ENCODE measurements at regions not wholly inside any gene's neighbourhood (a gene's known extent, or its start where the extent isn't known, plus 50 kb on each side); places are given as distances from the start of the nearest gene placed in this dataset.

- Histone ChIP-seq H2AK5ac (ENCODE audit: low read depth, low read length) (no peak overlapping the region), H2AFZ (ENCODE audit: low read length) (no peak overlapping the region)
Observed at GRCh38 chr1:60229821-60230220, 156.3 kb upstream of the C1orf87 start.

GRCh38 chr1:60228041-60228491, 154.5 kb upstream of the C1orf87 start:
- Histone ChIP-seq H3K27ac (replicated peaks; ENCODE audit: low read length) (no peak overlapping the region), H4K8ac (ENCODE audit: low read depth, low read length) (no peak overlapping the region), H3K4ac (ENCODE audit: low read length) (no peak overlapping the region), H4K91ac (ENCODE audit: low read depth, low read length, poor library complexity) (no peak overlapping the region), H3K18ac (ENCODE audit: low read length) (no peak overlapping the region), H3K4me2 (ENCODE audit: insufficient read depth, low read length, poor library complexity, severe bottlenecking) (no peak overlapping the region), H3K9me3 (replicated peaks in 1 of 2; ENCODE audit: control insufficient read depth in 2 of 2, insufficient read depth in 1 of 2, low read depth in 1 of 2, low read length in 2 of 2) (peaks cover 0 to 2% of the 10 kb centered on the region in 2 donors), H2BK15ac (ENCODE audit: low read length) (no peak overlapping the region), H2AFZ (ENCODE audit: low read length) (no peak overlapping the region), H3K79me1 (ENCODE audit: low read depth, low read length) (no peaks in the 10 kb centered on the region), H3K9ac (ENCODE audit: low read depth, low read length, poor library complexity) (no peak overlapping the region), H3K36me3 (replicated peaks in 1 of 2; ENCODE audit: control insufficient read depth in 2 of 2, insufficient read depth in 2 of 2, low read length in 2 of 2) (no peaks in the 10 kb centered on the region), H2BK12ac (ENCODE audit: low read length) (no peak overlapping the region), H3K4me1 (ENCODE audit: control insufficient read depth in 2 of 2, insufficient read depth in 1 of 2, low read depth in 1 of 2, low read length in 2 of 2) (no peaks in the 10 kb centered on the region), H2AK5ac (ENCODE audit: low read depth, low read length) (no peak overlapping the region), H2BK120ac (ENCODE audit: low read depth, low read length) (no peak overlapping the region), H3K4me3 (ENCODE audit: low read length in 2 of 2) (no peak overlapping the region), H2BK5ac (ENCODE audit: low read length) (no peak overlapping the region), H3K27me3 (ENCODE audit: control insufficient read depth in 3 of 3, insufficient read depth in 3 of 3, low read depth in 1 of 3, low read length in 3 of 3) (no peaks in the 10 kb centered on the region), H3K23ac (ENCODE audit: low read depth, low read length, poor library complexity) (no peak overlapping the region), H3K14ac (ENCODE audit: low read length) (no peak overlapping the region)
- DNase-seq (ENCODE audit: low spot score) = no peak
- WGBS, 2 donors (ENCODE audit: extremely low coverage in 2 of 2, insufficient read length in 2 of 2, insufficient replicate concordance in 1 of 2) = no CpG with 5 or more reads among the region's 1 CpG

More at GRCh38 chr1:60229821-60230220, 156.3 kb upstream of the C1orf87 start:
- no peak overlapping the region for H3K27ac ChIP-seq (replicated peaks; ENCODE audit: low read length)
- H4K91ac ChIP-seq (ENCODE audit: low read depth, low read length, poor library complexity) = no peak overlapping the region
- no peak overlapping the region for H2BK15ac ChIP-seq (ENCODE audit: low read length)
- H4K8ac ChIP-seq (ENCODE audit: low read depth, low read length) = no peak overlapping the region
- no peak overlapping the region for H3K9ac ChIP-seq (ENCODE audit: low read depth, low read length, poor library complexity)
- no peak for DNase-seq (ENCODE audit: low spot score)
- H3K4me1 ChIP-seq (ENCODE audit: control insufficient read depth in 2 of 2, insufficient read depth in 1 of 2, low read depth in 1 of 2, low read length in 2 of 2) = no peaks in the 10 kb centered on the region
- H2BK12ac ChIP-seq (ENCODE audit: low read length) = no peak overlapping the region
- no peak overlapping the region for H3K18ac ChIP-seq (ENCODE audit: low read length)
- H3K27me3 ChIP-seq (ENCODE audit: control insufficient read depth in 3 of 3, insufficient read depth in 3 of 3, low read depth in 1 of 3, low read length in 3 of 3) = no peaks in the 10 kb centered on the region
- H3K4me2 ChIP-seq (ENCODE audit: insufficient read depth, low read length, poor library complexity, severe bottlenecking) = no peak overlapping the region
- H3K4ac ChIP-seq (ENCODE audit: low read length) = no peak overlapping the region
- no peaks in the 10 kb centered on the region for H3K79me1 ChIP-seq (ENCODE audit: low read depth, low read length)
- H3K4me3 ChIP-seq (ENCODE audit: low read length in 2 of 2) = no peak overlapping the region
- no peak overlapping the region for H3K14ac ChIP-seq (ENCODE audit: low read length)
- no peak overlapping the region for H2BK120ac ChIP-seq (ENCODE audit: low read depth, low read length)
- no peaks in the 10 kb centered on the region for H3K36me3 ChIP-seq (replicated peaks in 1 of 2; ENCODE audit: control insufficient read depth in 2 of 2, insufficient read depth in 2 of 2, low read length in 2 of 2)
- H2BK5ac ChIP-seq (ENCODE audit: low read length) = no peak overlapping the region
- H3K9me3 ChIP-seq (replicated peaks in 1 of 2; ENCODE audit: control insufficient read depth in 2 of 2, insufficient read depth in 1 of 2, low read depth in 1 of 2, low read length in 2 of 2) = peaks cover 0 to 2% of the 10 kb centered on the region in 2 donors
- no peak overlapping the region for H3K23ac ChIP-seq (ENCODE audit: low read depth, low read length, poor library complexity)

GRCh38 chr1:60227601-60228000, 154.0 kb upstream of the C1orf87 start:
- H3K9me3 ChIP-seq (replicated peaks in 1 of 2; ENCODE audit: control insufficient read depth in 2 of 2, insufficient read depth in 1 of 2, low read depth in 1 of 2, low read length in 2 of 2) = peaks cover 0 to 2% of the 10 kb centered on the region in 2 donors
- H3K23ac ChIP-seq (ENCODE audit: low read depth, low read length, poor library complexity) = no peak overlapping the region
- H2BK5ac ChIP-seq (ENCODE audit: low read length) = no peak overlapping the region
- H3K4me3 ChIP-seq (ENCODE audit: low read length in 2 of 2) = no peak overlapping the region
- no peaks in the 10 kb centered on the region for H3K36me3 ChIP-seq (replicated peaks in 1 of 2; ENCODE audit: control insufficient read depth in 2 of 2, insufficient read depth in 2 of 2, low read length in 2 of 2)
- no peak overlapping the region for H2BK120ac ChIP-seq (ENCODE audit: low read depth, low read length)
- H2AFZ ChIP-seq (ENCODE audit: low read length) = no peak overlapping the region
- no peaks in the 10 kb centered on the region for H3K79me1 ChIP-seq (ENCODE audit: low read depth, low read length)
- no peak overlapping the region for H3K27ac ChIP-seq (replicated peaks; ENCODE audit: low read length)
- H4K91ac ChIP-seq (ENCODE audit: low read depth, low read length, poor library complexity) = no peak overlapping the region
- no peaks in the 10 kb centered on the region for H3K4me1 ChIP-seq (ENCODE audit: control insufficient read depth in 2 of 2, insufficient read depth in 1 of 2, low read depth in 1 of 2, low read length in 2 of 2)
- H2BK12ac ChIP-seq (ENCODE audit: low read length) = no peak overlapping the region
- H2AK5ac ChIP-seq (ENCODE audit: low read depth, low read length) = no peak overlapping the region
- H3K18ac ChIP-seq (ENCODE audit: low read length) = no peak overlapping the region
- no peak overlapping the region for H3K4me2 ChIP-seq (ENCODE audit: insufficient read depth, low read length, poor library complexity, severe bottlenecking)
- H3K9ac ChIP-seq (ENCODE audit: low read depth, low read length, poor library complexity) = no peak overlapping the region
- DNase-seq (ENCODE audit: low spot score) = no peak
- H3K27me3 ChIP-seq (ENCODE audit: control insufficient read depth in 3 of 3, insufficient read depth in 3 of 3, low read depth in 1 of 3, low read length in 3 of 3) = no peaks in the 10 kb centered on the region
- H3K14ac ChIP-seq (ENCODE audit: low read length) = no peak overlapping the region
- H3K4ac ChIP-seq (ENCODE audit: low read length) = no peak overlapping the region
- no peak overlapping the region for H4K8ac ChIP-seq (ENCODE audit: low read depth, low read length)
- H2BK15ac ChIP-seq (ENCODE audit: low read length) = no peak overlapping the region

GRCh38 chr1:60225486-60225885, 151.9 kb upstream of the C1orf87 start:
- Histone ChIP-seq H2AFZ (ENCODE audit: low read length) (no peak overlapping the region), H3K4ac (ENCODE audit: low read length) (no peak overlapping the region), H3K4me3 (ENCODE audit: low read length in 2 of 2) (no peak overlapping the region), H3K27ac (replicated peaks; ENCODE audit: low read length) (no peak overlapping the region), H4K91ac (ENCODE audit: low read depth, low read length, poor library complexity) (no peak overlapping the region), H2BK120ac (ENCODE audit: low read depth, low read length) (no peak overlapping the region), H2AK5ac (ENCODE audit: low read depth, low read length) (no peak overlapping the region), H3K18ac (ENCODE audit: low read length) (peak overlapping the region; percentile 44), H3K36me3 (replicated peaks in 1 of 2; ENCODE audit: control insufficient read depth in 2 of 2, insufficient read depth in 2 of 2, low read length in 2 of 2) (no peaks in the 10 kb centered on the region), H3K4me1 (ENCODE audit: control insufficient read depth in 2 of 2, insufficient read depth in 1 of 2, low read depth in 1 of 2, low read length in 2 of 2) (no peaks in the 10 kb centered on the region), H2BK15ac (ENCODE audit: low read length) (no peak overlapping the region), H3K14ac (ENCODE audit: low read length) (no peak overlapping the region), H4K8ac (ENCODE audit: low read depth, low read length) (no peak overlapping the region), H2BK5ac (ENCODE audit: low read length) (no peak overlapping the region), H3K9ac (ENCODE audit: low read depth, low read length, poor library complexity) (no peak overlapping the region), H3K27me3 (ENCODE audit: control insufficient read depth in 3 of 3, insufficient read depth in 3 of 3, low read depth in 1 of 3, low read length in 3 of 3) (no peaks in the 10 kb centered on the region), H3K23ac (ENCODE audit: low read depth, low read length, poor library complexity) (no peak overlapping the region), H3K4me2 (ENCODE audit: insufficient read depth, low read length, poor library complexity, severe bottlenecking) (no peak overlapping the region), H3K9me3 (replicated peaks in 1 of 2; ENCODE audit: control insufficient read depth in 2 of 2, insufficient read depth in 1 of 2, low read depth in 1 of 2, low read length in 2 of 2) (peaks cover 0 to 2% of the 10 kb centered on the region in 2 donors), H2BK12ac (ENCODE audit: low read length) (no peak overlapping the region), H3K79me1 (ENCODE audit: low read depth, low read length) (no peaks in the 10 kb centered on the region)
- no CpG with 5 or more reads among the region's 3 CpGs for WGBS, 2 donors (ENCODE audit: extremely low coverage in 2 of 2, insufficient read length in 2 of 2, insufficient replicate concordance in 1 of 2)
- no peak for DNase-seq (ENCODE audit: low spot score)
